ENCODE measurements at regions not wholly inside any gene's neighbourhood (a gene's known extent, or its start where the extent isn't known, plus 50 kb on each side); places are given as distances from the start of the nearest gene placed in this dataset.
"Not testable (repeated sequence)": the region's sequence is repeated elsewhere in the genome, so short reads cannot be mapped to it uniquely, and the experiment has no call there.

- H3K9me3 Mint-ChIP-seq; H3K27me3 Mint-ChIP-seq; H3K27ac ChIP-seq (ENCODE audit: insufficient read depth, low read length, poor library complexity, severe bottlenecking); H3K36me3 Mint-ChIP-seq; H3K27me3 ChIP-seq (ENCODE audit: control insufficient read depth, insufficient read depth, low read length); H3K4me3 ChIP-seq (ENCODE audit: low read depth, low read length); H3K9me3 ChIP-seq (ENCODE audit: control insufficient read depth in 2 of 2, low read length in 2 of 2); H3K4me1 ChIP-seq (ENCODE audit: control insufficient read depth, insufficient read depth, low read length, poor library complexity, severe bottlenecking); ATAC-seq (ENCODE audit: low read depth in 2 of 2); H3K4me3 Mint-ChIP-seq; H3K36me3 ChIP-seq (ENCODE audit: control insufficient read depth, insufficient read depth, low read length); H3K4me1 Mint-ChIP-seq; DNase-seq; H3K27ac Mint-ChIP-seq: not testable (repeated sequence)
Observed at GRCh38 chrX:51000384-51000783, 89.8 kb downstream of the BMP15 start.

GRCh38 chrX:51001733-51002632, 91.4 kb downstream of the BMP15 start:
- H3K36me3 Mint-ChIP-seq; H3K27me3 ChIP-seq (ENCODE audit: control insufficient read depth, insufficient read depth, low read length); H3K27me3 Mint-ChIP-seq; H3K36me3 ChIP-seq (ENCODE audit: control insufficient read depth, insufficient read depth, low read length); ATAC-seq (ENCODE audit: low read depth in 2 of 2); H3K4me3 ChIP-seq (ENCODE audit: low read depth, low read length); DNase-seq; H3K9me3 Mint-ChIP-seq; H3K9me3 ChIP-seq (ENCODE audit: control insufficient read depth in 2 of 2, low read length in 2 of 2); H3K27ac Mint-ChIP-seq; H3K27ac ChIP-seq (ENCODE audit: insufficient read depth, low read length, poor library complexity, severe bottlenecking); H3K4me1 Mint-ChIP-seq; H3K4me3 Mint-ChIP-seq; H3K4me1 ChIP-seq (ENCODE audit: control insufficient read depth, insufficient read depth, low read length, poor library complexity, severe bottlenecking): not testable (repeated sequence)

DNA sequence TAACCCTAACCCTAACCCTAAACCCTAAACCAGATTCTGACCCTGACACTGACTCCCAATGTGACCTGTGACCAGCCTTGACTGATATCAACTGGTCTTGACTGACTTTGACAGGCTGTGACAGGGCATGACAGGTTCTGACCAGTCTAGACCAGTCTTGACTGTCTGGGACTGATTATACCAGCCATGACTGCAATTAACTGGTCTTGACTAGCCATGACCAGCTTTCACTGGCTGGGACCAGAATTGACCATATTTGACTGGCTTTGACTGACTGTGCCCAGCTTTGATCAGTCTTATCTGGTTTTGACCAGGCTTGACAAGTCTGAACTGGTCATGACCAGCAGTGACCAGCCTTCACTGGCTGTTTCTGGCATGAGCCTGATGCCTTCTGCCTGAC, 95.5 kb downstream of the BMP15 start:
- Mint-ChIP-seq H3K27ac (no peak overlapping the region), H3K4me3 (no peak overlapping the region), H3K4me1 (no peaks in the 10 kb centered on the region), H3K27me3 (no peaks in the 10 kb centered on the region), H3K9me3 (peaks cover 0 to 2% (median 0%) of the 10 kb centered on the region in 7 donors), H3K36me3 (no peaks in the 10 kb centered on the region)
- no peak for DNase-seq
- no peaks in the 10 kb centered on the region for H3K9me3 ChIP-seq (ENCODE audit: control insufficient read depth in 2 of 2, low read length in 2 of 2)
- H3K4me1 ChIP-seq (ENCODE audit: control insufficient read depth, insufficient read depth, low read length, poor library complexity, severe bottlenecking) = no peaks in the 10 kb centered on the region
- no peaks in the 10 kb centered on the region for H3K27me3 ChIP-seq (ENCODE audit: control insufficient read depth, insufficient read depth, low read length)
- H3K4me3 ChIP-seq (ENCODE audit: low read depth, low read length) = no peak overlapping the region
- H3K36me3 ChIP-seq (ENCODE audit: control insufficient read depth, insufficient read depth, low read length) = no peaks in the 10 kb centered on the region
- no peak for ATAC-seq (ENCODE audit: low read depth in 2 of 2)
- no peak overlapping the region for H3K27ac ChIP-seq (ENCODE audit: insufficient read depth, low read length, poor library complexity, severe bottlenecking)

DNA sequence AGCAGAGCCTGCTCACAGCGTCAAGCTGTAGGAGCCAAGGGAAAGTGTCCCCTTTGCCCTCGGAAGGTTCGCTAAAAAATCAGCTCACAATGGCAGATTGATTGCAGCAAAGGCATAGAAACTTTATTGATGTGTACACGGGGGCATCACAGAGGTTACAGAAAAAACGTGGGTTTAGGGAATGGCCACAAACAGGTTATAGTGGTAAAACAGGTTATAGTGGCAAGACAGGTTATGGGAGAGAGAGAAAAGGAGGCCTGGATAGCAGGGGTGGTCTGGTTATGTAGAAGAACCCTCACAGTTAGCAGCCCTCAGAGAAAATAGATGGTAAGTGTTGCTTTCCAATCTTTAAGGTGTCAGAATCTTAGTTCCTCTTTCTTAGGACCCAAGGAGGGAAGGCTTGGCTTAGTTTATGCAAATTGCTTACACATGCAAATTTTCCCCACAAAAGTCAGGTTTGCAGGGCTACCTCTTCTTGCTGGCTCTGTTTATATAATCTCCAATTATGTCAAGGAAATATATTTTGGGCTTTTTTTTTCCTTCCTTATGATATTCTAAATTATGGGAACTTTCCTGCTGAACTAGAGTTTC, 113.7 kb downstream of the BMP15 start:
- no peaks in the 10 kb centered on the region for H3K27me3 ChIP-seq (ENCODE audit: control insufficient read depth, insufficient read depth, low read length)

GRCh38 chrX:51026862-51027261, 116.3 kb downstream of the BMP15 start:
- Mint-ChIP-seq H3K9me3 (peaks cover 0 to 2% (median 0%) of the 10 kb centered on the region in 7 donors), H3K4me3 (no peak overlapping the region), H3K27me3 (no peaks in the 10 kb centered on the region), H3K27ac (no peak overlapping the region), H3K4me1 (no peaks in the 10 kb centered on the region), H3K36me3 (no peaks in the 10 kb centered on the region)
- Histone ChIP-seq H3K4me1 (ENCODE audit: control insufficient read depth, insufficient read depth, low read length, poor library complexity, severe bottlenecking) (no peaks in the 10 kb centered on the region), H3K9me3 (ENCODE audit: control insufficient read depth in 2 of 2, low read length in 2 of 2) (no peaks in the 10 kb centered on the region), H3K27me3 (ENCODE audit: control insufficient read depth, insufficient read depth, low read length) (no peaks in the 10 kb centered on the region), H3K27ac (ENCODE audit: insufficient read depth, low read length, poor library complexity, severe bottlenecking) (no peak overlapping the region), H3K4me3 (ENCODE audit: low read depth, low read length) (no peak overlapping the region), H3K36me3 (ENCODE audit: control insufficient read depth, insufficient read depth, low read length) (no peaks in the 10 kb centered on the region)
- no peak for DNase-seq
- no peak for ATAC-seq (ENCODE audit: low read depth in 2 of 2)

More for the DNA sequence above, 113.7 kb downstream of the BMP15 start:
- H3K36me3 Mint-ChIP-seq = no peaks in the 10 kb centered on the region
- no peaks in the 10 kb centered on the region for H3K27me3 Mint-ChIP-seq
- no peak for ATAC-seq (ENCODE audit: low read depth in 2 of 2)
- H3K27ac Mint-ChIP-seq = no peak overlapping the region
- no peak for DNase-seq
- H3K36me3 ChIP-seq (ENCODE audit: control insufficient read depth, insufficient read depth, low read length) = no peaks in the 10 kb centered on the region
- peaks cover 0 to 2% (median 0%) of the 10 kb centered on the region in 7 donors for H3K9me3 Mint-ChIP-seq
- no peaks in the 10 kb centered on the region for H3K4me1 ChIP-seq (ENCODE audit: control insufficient read depth, insufficient read depth, low read length, poor library complexity, severe bottlenecking)
- H3K9me3 ChIP-seq (ENCODE audit: control insufficient read depth in 2 of 2, low read length in 2 of 2) = no peaks in the 10 kb centered on the region
- no peaks in the 10 kb centered on the region for H3K4me1 Mint-ChIP-seq
- H3K27ac ChIP-seq (ENCODE audit: insufficient read depth, low read length, poor library complexity, severe bottlenecking) = no peak overlapping the region
- no peak overlapping the region for H3K4me3 ChIP-seq (ENCODE audit: low read depth, low read length)
- no peak overlapping the region for H3K4me3 Mint-ChIP-seq

DNA sequence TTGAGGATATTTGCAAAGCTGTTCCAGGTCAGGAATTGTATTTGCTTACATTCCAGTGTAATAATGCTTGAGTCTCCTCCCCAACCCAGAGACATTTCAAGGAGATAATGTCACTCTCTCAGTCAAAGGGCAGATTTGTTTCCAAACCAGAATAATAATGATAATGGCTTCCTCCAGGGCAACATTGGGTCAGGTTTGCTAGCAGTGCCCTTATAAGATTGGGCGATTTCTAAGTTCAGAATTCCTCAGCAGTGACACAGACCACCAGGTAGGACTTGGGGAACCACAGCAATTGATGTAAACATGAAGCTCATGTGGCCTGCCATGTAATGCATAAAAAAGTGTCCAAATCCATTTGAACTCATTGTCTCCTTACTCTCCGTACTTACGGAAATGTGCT, 125.2 kb downstream of the BMP15 start:
- no peak for ATAC-seq (ENCODE audit: low read depth in 2 of 2)
- H3K36me3 ChIP-seq (ENCODE audit: control insufficient read depth, insufficient read depth, low read length) = no peaks in the 10 kb centered on the region

DNA sequence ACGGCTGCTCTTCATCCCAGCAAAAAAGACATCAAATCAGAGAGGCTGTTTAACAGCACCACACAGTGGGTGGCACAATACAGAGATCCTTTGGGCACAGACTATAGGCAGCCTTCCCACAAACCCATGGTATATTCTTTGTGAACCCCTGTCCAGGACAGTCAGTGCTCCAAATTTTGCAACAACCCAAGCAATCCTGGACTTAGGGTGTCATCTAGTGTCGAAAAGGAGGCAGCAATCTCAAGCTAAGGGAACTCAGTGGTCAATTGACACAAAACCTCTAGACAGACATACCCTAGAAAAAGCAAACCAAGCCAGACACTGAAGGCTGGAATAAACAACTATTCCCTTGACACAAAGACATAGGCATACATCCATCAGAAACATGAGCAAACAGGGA, 137.4 kb downstream of the BMP15 start:
- no peaks in the 10 kb centered on the region for H3K9me3 ChIP-seq (ENCODE audit: control insufficient read depth in 2 of 2, low read length in 2 of 2)
- Mint-ChIP-seq H3K27ac (no peak overlapping the region), H3K4me3 (no peak overlapping the region), H3K4me1 (no peaks in the 10 kb centered on the region), H3K27me3 (peaks cover 13% of the 10 kb centered on the region), H3K9me3 (peaks cover 0 to 1% (median 0%) of the 10 kb centered on the region in 7 donors), H3K36me3 (no peaks in the 10 kb centered on the region)
- DNase-seq (no peak), ATAC-seq (ENCODE audit: low read depth in 2 of 2) (no peak)
- H3K27me3 ChIP-seq (ENCODE audit: control insufficient read depth, insufficient read depth, low read length) = no peaks in the 10 kb centered on the region
- no peaks in the 10 kb centered on the region for H3K36me3 ChIP-seq (ENCODE audit: control insufficient read depth, insufficient read depth, low read length)
- no peak overlapping the region for H3K27ac ChIP-seq (ENCODE audit: insufficient read depth, low read length, poor library complexity, severe bottlenecking)
- no peaks in the 10 kb centered on the region for H3K4me1 ChIP-seq (ENCODE audit: control insufficient read depth, insufficient read depth, low read length, poor library complexity, severe bottlenecking)
- no peak overlapping the region for H3K4me3 ChIP-seq (ENCODE audit: low read depth, low read length)

More for the DNA sequence above, 125.2 kb downstream of the BMP15 start:
- no peak overlapping the region for H3K27ac Mint-ChIP-seq
- DNase-seq = no peak
- Histone ChIP-seq H3K4me3 (ENCODE audit: low read depth, low read length) (no peak overlapping the region), H3K9me3 (ENCODE audit: control insufficient read depth in 2 of 2, low read length in 2 of 2) (no peaks in the 10 kb centered on the region), H3K27me3 (ENCODE audit: control insufficient read depth, insufficient read depth, low read length) (no peaks in the 10 kb centered on the region), H3K27ac (ENCODE audit: insufficient read depth, low read length, poor library complexity, severe bottlenecking) (no peak overlapping the region), H3K4me1 (ENCODE audit: control insufficient read depth, insufficient read depth, low read length, poor library complexity, severe bottlenecking) (no peaks in the 10 kb centered on the region)
- H3K36me3 Mint-ChIP-seq = no peaks in the 10 kb centered on the region
- H3K27me3 Mint-ChIP-seq = no peaks in the 10 kb centered on the region
- peaks cover 0 to 2% (median 0%) of the 10 kb centered on the region in 7 donors for H3K9me3 Mint-ChIP-seq
- no peak overlapping the region for H3K4me3 Mint-ChIP-seq
- H3K4me1 Mint-ChIP-seq = no peaks in the 10 kb centered on the region

DNA sequence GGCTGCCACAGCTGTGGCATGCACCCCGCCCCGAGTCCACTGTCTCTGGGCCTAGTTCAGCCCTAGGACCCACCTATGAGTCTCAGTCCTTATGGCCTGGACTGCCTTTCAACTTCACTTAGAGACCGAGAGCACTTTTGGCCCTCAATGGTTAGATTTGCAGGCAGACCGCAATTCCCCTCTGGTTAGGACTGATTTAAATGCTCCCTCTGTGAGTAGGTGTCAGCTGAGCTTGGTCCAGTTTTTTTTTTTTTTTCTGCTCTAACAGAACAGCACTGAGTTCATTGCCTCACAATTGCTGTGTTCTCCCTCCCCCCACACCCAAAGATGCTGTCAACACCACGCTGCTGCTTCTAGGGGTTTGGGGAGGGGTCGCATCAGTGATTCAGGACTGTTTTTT, 143.2 kb downstream of the BMP15 start:
- H3K27me3 Mint-ChIP-seq = no peaks in the 10 kb centered on the region
- H3K4me1 ChIP-seq (ENCODE audit: control insufficient read depth, insufficient read depth, low read length, poor library complexity, severe bottlenecking) = no peaks in the 10 kb centered on the region
- no peaks in the 10 kb centered on the region for H3K36me3 ChIP-seq (ENCODE audit: control insufficient read depth, insufficient read depth, low read length)
- no peaks in the 10 kb centered on the region for H3K9me3 ChIP-seq (ENCODE audit: control insufficient read depth in 2 of 2, low read length in 2 of 2)
- no peak overlapping the region for H3K4me3 Mint-ChIP-seq
- H3K4me3 ChIP-seq (ENCODE audit: low read depth, low read length) = no peak overlapping the region
- ATAC-seq (ENCODE audit: low read depth in 2 of 2) (no peak), DNase-seq (no peak)
- H3K9me3 Mint-ChIP-seq = peaks cover 0 to 1% (median 0%) of the 10 kb centered on the region in 7 donors
- H3K27me3 ChIP-seq (ENCODE audit: control insufficient read depth, insufficient read depth, low read length) = no peaks in the 10 kb centered on the region
- no peaks in the 10 kb centered on the region for H3K4me1 Mint-ChIP-seq
- H3K27ac Mint-ChIP-seq = no peak overlapping the region
- no peaks in the 10 kb centered on the region for H3K36me3 Mint-ChIP-seq
- H3K27ac ChIP-seq (ENCODE audit: insufficient read depth, low read length, poor library complexity, severe bottlenecking) = no peak overlapping the region

Data from CD4-positive, CD25-positive, alpha-beta regulatory T cell (primary cell).